SK-N-SH (cell line): ENCODE measurements at regions not wholly inside any gene's neighbourhood (a gene's known extent, or its start where the extent isn't known, plus 50 kb on each side); places are given as distances from the start of the nearest gene placed in this dataset.

Source experiments
- CTCF ChIP-seq: fragments of 200-600 bp; sonication (generic); IDR thresholded peaks from 2 replicates; pipeline ENCODE4 v1.6.1; 2017; ENCODE audit warnings: antibody characterized with exemption, mild to moderate bottlenecking, moderate library complexity
- MAX ChIP-seq: IDR thresholded peaks from 2 replicates; pipeline ENCODE4 v1.4.0; 2012; ENCODE audit warnings: low read depth
- TCF12 ChIP-seq: IDR thresholded peaks from 2 replicates; pipeline ENCODE4 v1.4.0; 2012

- TF ChIP-seq MAX (no peak), CTCF (no peak), TCF12 (no peak)
Measured at GRCh38 chr1:56200896-56201295, 378.5 kb downstream of the PLPP3 start.
